ENCODE measurements at regions not wholly inside any gene's neighbourhood (a gene's known extent, or its start where the extent isn't known, plus 50 kb on each side); places are given as distances from the start of the nearest gene placed in this dataset.

DNA sequence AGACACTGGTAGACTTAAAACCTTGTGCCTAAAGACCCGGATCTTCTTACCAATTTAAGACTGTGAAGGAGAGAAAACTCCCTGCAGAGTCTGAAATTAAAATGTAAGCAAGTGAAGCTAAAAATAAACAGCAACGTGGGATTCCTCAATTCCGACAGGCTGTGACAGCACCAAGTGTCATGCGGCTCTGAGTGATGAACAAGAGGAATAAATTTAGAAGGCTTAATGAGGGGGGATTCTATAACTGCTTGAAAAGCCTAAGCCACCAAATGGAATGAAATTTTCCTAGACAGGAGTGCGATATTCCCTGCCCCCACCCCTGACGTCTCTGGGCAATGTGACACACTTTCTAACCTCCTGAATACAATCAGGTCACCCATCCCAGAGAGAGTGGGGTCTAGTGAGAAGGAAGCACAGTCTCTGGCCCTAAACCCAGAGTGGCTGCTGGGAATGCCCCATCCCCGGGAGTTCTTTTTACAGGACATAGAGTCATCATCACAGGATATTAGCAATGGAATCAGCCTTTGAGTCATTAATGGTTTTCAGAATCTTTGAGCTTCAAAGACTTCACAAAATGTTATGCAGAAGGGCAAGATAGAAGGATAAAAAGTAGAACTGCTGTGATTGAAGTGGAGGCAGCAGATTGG is 114.3 kb downstream of the EDEM1 start:
- no peaks in the 10 kb centered on the region for H3K36me3 ChIP-seq (ENCODE audit: control insufficient read depth in 5 of 5, insufficient read depth in 5 of 5, low read length in 5 of 5)
- H3K9me3 ChIP-seq (ENCODE audit: control insufficient read depth in 5 of 5, low read length in 5 of 5), result peaks cover 0 to 3% (median 0%) of the 10 kb centered on the region in 5 donors
- no peak overlapping the region for H3K9ac ChIP-seq (ENCODE audit: low read length in 5 of 5)
- H3K4me1 ChIP-seq (ENCODE audit: control insufficient read depth in 5 of 5, insufficient read depth in 5 of 5, low read length in 5 of 5), result peaks cover 0 to 11% (median 6%) of the 10 kb centered on the region in 5 donors
- no peak overlapping the region for H3K4me3 ChIP-seq (ENCODE audit: low read depth in 1 of 5, low read length in 5 of 5)
- no peaks in the 10 kb centered on the region for H3K27me3 ChIP-seq (ENCODE audit: control insufficient read depth in 5 of 5, insufficient read depth in 4 of 5, low read length in 5 of 5)
- H3K27ac ChIP-seq (ENCODE audit: low read depth, low read length), result no peak overlapping the region

GRCh38 chr3:5302661-5303060 is 115.2 kb downstream of the EDEM1 start:
- Histone ChIP-seq H3K27me3 (ENCODE audit: control insufficient read depth in 5 of 5, insufficient read depth in 4 of 5, low read length in 5 of 5) (no peaks in the 10 kb centered on the region), H3K36me3 (ENCODE audit: control insufficient read depth in 5 of 5, insufficient read depth in 5 of 5, low read length in 5 of 5) (no peaks in the 10 kb centered on the region), H3K27ac (ENCODE audit: low read depth, low read length) (no peak overlapping the region), H3K4me3 (ENCODE audit: low read depth in 1 of 5, low read length in 5 of 5) (no peak overlapping the region), H3K4me1 (ENCODE audit: control insufficient read depth in 5 of 5, insufficient read depth in 5 of 5, low read length in 5 of 5) (peaks cover 0 to 11% (median 6%) of the 10 kb centered on the region in 5 donors), H3K9ac (ENCODE audit: low read length in 5 of 5) (no peak overlapping the region), H3K9me3 (ENCODE audit: control insufficient read depth in 5 of 5, low read length in 5 of 5) (peaks cover 0 to 3% (median 0%) of the 10 kb centered on the region in 5 donors)

DNA sequence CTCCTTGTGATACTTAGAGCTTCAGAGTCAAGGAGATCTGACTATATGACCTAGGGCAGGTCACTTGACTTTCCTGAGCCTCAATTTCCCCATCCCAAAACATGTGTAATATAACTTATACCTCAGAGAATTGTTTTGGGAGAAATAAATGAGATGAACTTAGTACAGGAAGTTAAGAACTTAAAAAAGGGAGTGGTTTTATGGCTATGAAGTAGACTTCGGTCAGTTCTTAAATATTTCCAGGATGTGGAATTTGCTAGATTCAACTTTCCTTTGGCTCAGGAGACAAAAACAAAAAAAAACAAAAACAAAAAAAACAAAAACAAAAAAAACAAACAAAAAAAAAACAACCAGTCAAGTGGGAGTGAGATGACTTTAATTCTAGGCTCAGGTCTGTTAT is 116.7 kb downstream of the EDEM1 start:
- H3K36me3 ChIP-seq (ENCODE audit: control insufficient read depth in 5 of 5, insufficient read depth in 5 of 5, low read length in 5 of 5), result no peaks in the 10 kb centered on the region
- no peak overlapping the region for H3K27ac ChIP-seq (ENCODE audit: low read depth, low read length)
- H3K27me3 ChIP-seq (ENCODE audit: control insufficient read depth in 5 of 5, insufficient read depth in 4 of 5, low read length in 5 of 5), result no peaks in the 10 kb centered on the region

GRCh38 chr3:5304789-5305683 is 117.5 kb downstream of the EDEM1 start:
- Histone ChIP-seq H3K4me3 (ENCODE audit: low read depth in 1 of 5, low read length in 5 of 5) (no peak overlapping the region), H3K27me3 (ENCODE audit: control insufficient read depth in 5 of 5, insufficient read depth in 4 of 5, low read length in 5 of 5) (no peaks in the 10 kb centered on the region), H3K9ac (ENCODE audit: low read length in 5 of 5) (no peak overlapping the region), H3K4me1 (ENCODE audit: control insufficient read depth in 5 of 5, insufficient read depth in 5 of 5, low read length in 5 of 5) (peaks cover 0 to 11% (median 6%) of the 10 kb centered on the region in 5 donors), H3K36me3 (ENCODE audit: control insufficient read depth in 5 of 5, insufficient read depth in 5 of 5, low read length in 5 of 5) (no peaks in the 10 kb centered on the region), H3K27ac (ENCODE audit: low read depth, low read length) (no peak overlapping the region), H3K9me3 (ENCODE audit: control insufficient read depth in 5 of 5, low read length in 5 of 5) (peaks cover 0 to 3% (median 0%) of the 10 kb centered on the region in 5 donors)

More for the DNA sequence above, 116.7 kb downstream of the EDEM1 start:
- Histone ChIP-seq H3K9ac (ENCODE audit: low read length in 5 of 5) (no peak overlapping the region), H3K9me3 (ENCODE audit: control insufficient read depth in 5 of 5, low read length in 5 of 5) (peaks cover 0 to 3% (median 0%) of the 10 kb centered on the region in 5 donors), H3K4me3 (ENCODE audit: low read depth in 1 of 5, low read length in 5 of 5) (no peak overlapping the region), H3K4me1 (ENCODE audit: control insufficient read depth in 5 of 5, insufficient read depth in 5 of 5, low read length in 5 of 5) (peaks cover 0 to 11% (median 6%) of the 10 kb centered on the region in 5 donors)

DNA sequence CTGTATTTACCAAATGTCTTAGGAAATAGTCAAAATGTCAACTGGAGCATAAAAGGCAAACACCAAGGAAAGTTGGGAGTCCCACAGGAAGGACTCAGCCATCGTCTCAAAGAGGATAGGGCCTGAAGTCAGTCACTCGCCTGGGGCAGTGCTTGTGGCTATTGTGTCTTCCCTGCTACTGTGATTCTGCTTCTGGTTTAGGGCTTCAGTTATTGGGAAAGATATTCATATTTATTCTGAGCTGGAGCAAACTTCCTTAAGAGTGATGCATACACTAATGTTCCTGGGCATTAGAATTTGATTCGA is 118.1 kb downstream of the EDEM1 start:
- Histone ChIP-seq H3K4me1 (ENCODE audit: control insufficient read depth in 5 of 5, insufficient read depth in 5 of 5, low read length in 5 of 5) (peaks cover 0 to 11% (median 6%) of the 10 kb centered on the region in 5 donors), H3K9ac (ENCODE audit: low read length in 5 of 5) (no peak overlapping the region), H3K4me3 (ENCODE audit: low read depth in 1 of 5, low read length in 5 of 5) (no peak overlapping the region), H3K27ac (ENCODE audit: low read depth, low read length) (no peak overlapping the region), H3K27me3 (ENCODE audit: control insufficient read depth in 5 of 5, insufficient read depth in 4 of 5, low read length in 5 of 5) (no peaks in the 10 kb centered on the region), H3K36me3 (ENCODE audit: control insufficient read depth in 5 of 5, insufficient read depth in 5 of 5, low read length in 5 of 5) (no peaks in the 10 kb centered on the region), H3K9me3 (ENCODE audit: control insufficient read depth in 5 of 5, low read length in 5 of 5) (peaks cover 0 to 3% (median 0%) of the 10 kb centered on the region in 5 donors)

GRCh38 chr3:5309171-5309570 is 121.7 kb downstream of the EDEM1 start:
- Histone ChIP-seq H3K27ac (ENCODE audit: low read depth, low read length) (no peak overlapping the region), H3K36me3 (ENCODE audit: control insufficient read depth in 5 of 5, insufficient read depth in 5 of 5, low read length in 5 of 5) (no peaks in the 10 kb centered on the region), H3K4me1 (ENCODE audit: control insufficient read depth in 5 of 5, insufficient read depth in 5 of 5, low read length in 5 of 5) (peaks cover 0 to 11% (median 6%) of the 10 kb centered on the region in 5 donors), H3K9me3 (ENCODE audit: control insufficient read depth in 5 of 5, low read length in 5 of 5) (peaks cover 0 to 3% (median 0%) of the 10 kb centered on the region in 5 donors), H3K9ac (ENCODE audit: low read length in 5 of 5) (no peak overlapping the region), H3K4me3 (ENCODE audit: low read depth in 1 of 5, low read length in 5 of 5) (no peak overlapping the region), H3K27me3 (ENCODE audit: control insufficient read depth in 5 of 5, insufficient read depth in 4 of 5, low read length in 5 of 5) (no peaks in the 10 kb centered on the region)

- peaks cover 0 to 11% (median 6%) of the 10 kb centered on the region in 5 donors for H3K4me1 ChIP-seq (ENCODE audit: control insufficient read depth in 5 of 5, insufficient read depth in 5 of 5, low read length in 5 of 5)
- no peak overlapping the region for H3K4me3 ChIP-seq (ENCODE audit: low read depth in 1 of 5, low read length in 5 of 5)
- no peak overlapping the region for H3K27ac ChIP-seq (ENCODE audit: low read depth, low read length)
- H3K9ac ChIP-seq (ENCODE audit: low read length in 5 of 5), result no peak overlapping the region
- H3K36me3 ChIP-seq (ENCODE audit: control insufficient read depth in 5 of 5, insufficient read depth in 5 of 5, low read length in 5 of 5), result no peaks in the 10 kb centered on the region
- H3K27me3 ChIP-seq (ENCODE audit: control insufficient read depth in 5 of 5, insufficient read depth in 4 of 5, low read length in 5 of 5), result no peaks in the 10 kb centered on the region
- H3K9me3 ChIP-seq (ENCODE audit: control insufficient read depth in 5 of 5, low read length in 5 of 5), result peaks cover 0 to 2% (median 0%) of the 10 kb centered on the region in 5 donors
Observed at GRCh38 chr3:5309602-5310001, 122.1 kb downstream of the EDEM1 start.

GRCh38 chr3:5310509-5310908 is 123.0 kb downstream of the EDEM1 start:
- H3K4me1 ChIP-seq (ENCODE audit: control insufficient read depth in 5 of 5, insufficient read depth in 5 of 5, low read length in 5 of 5), result peaks cover 0 to 3% (median 2%) of the 10 kb centered on the region in 5 donors
- no peak overlapping the region for H3K4me3 ChIP-seq (ENCODE audit: low read depth in 1 of 5, low read length in 5 of 5)

GRCh38 chr3:5312290-5312689 is 124.8 kb downstream of the EDEM1 start:
- H3K27me3 ChIP-seq (ENCODE audit: control insufficient read depth in 5 of 5, insufficient read depth in 4 of 5, low read length in 5 of 5), result no peaks in the 10 kb centered on the region
- no peak overlapping the region for H3K4me3 ChIP-seq (ENCODE audit: low read depth in 1 of 5, low read length in 5 of 5)
- H3K4me1 ChIP-seq (ENCODE audit: control insufficient read depth in 5 of 5, insufficient read depth in 5 of 5, low read length in 5 of 5), result no peaks in the 10 kb centered on the region
- H3K9me3 ChIP-seq (ENCODE audit: control insufficient read depth in 5 of 5, low read length in 5 of 5), result no peaks in the 10 kb centered on the region
- no peak overlapping the region for H3K27ac ChIP-seq (ENCODE audit: low read depth, low read length)
- no peaks in the 10 kb centered on the region for H3K36me3 ChIP-seq (ENCODE audit: control insufficient read depth in 5 of 5, insufficient read depth in 5 of 5, low read length in 5 of 5)
- H3K9ac ChIP-seq (ENCODE audit: low read length in 5 of 5), result no peak overlapping the region

More at GRCh38 chr3:5310509-5310908, 123.0 kb downstream of the EDEM1 start:
- Histone ChIP-seq H3K27me3 (ENCODE audit: control insufficient read depth in 5 of 5, insufficient read depth in 4 of 5, low read length in 5 of 5) (no peaks in the 10 kb centered on the region), H3K9ac (ENCODE audit: low read length in 5 of 5) (no peak overlapping the region), H3K36me3 (ENCODE audit: control insufficient read depth in 5 of 5, insufficient read depth in 5 of 5, low read length in 5 of 5) (no peaks in the 10 kb centered on the region), H3K27ac (ENCODE audit: low read depth, low read length) (no peak overlapping the region), H3K9me3 (ENCODE audit: control insufficient read depth in 5 of 5, low read length in 5 of 5) (no peaks in the 10 kb centered on the region)

GRCh38 chr3:5314897-5315296 is 127.4 kb downstream of the EDEM1 start:
- H3K36me3 ChIP-seq (ENCODE audit: control insufficient read depth in 5 of 5, insufficient read depth in 5 of 5, low read length in 5 of 5), result no peaks in the 10 kb centered on the region
- H3K27ac ChIP-seq (ENCODE audit: low read depth, low read length), result no peak overlapping the region
- H3K4me1 ChIP-seq (ENCODE audit: control insufficient read depth in 5 of 5, insufficient read depth in 5 of 5, low read length in 5 of 5), result no peaks in the 10 kb centered on the region
- no peaks in the 10 kb centered on the region for H3K27me3 ChIP-seq (ENCODE audit: control insufficient read depth in 5 of 5, insufficient read depth in 4 of 5, low read length in 5 of 5)
- H3K4me3 ChIP-seq (ENCODE audit: low read depth in 1 of 5, low read length in 5 of 5), result no peak overlapping the region
- H3K9ac ChIP-seq (ENCODE audit: low read length in 5 of 5), result no peak overlapping the region
- H3K9me3 ChIP-seq (ENCODE audit: control insufficient read depth in 5 of 5, low read length in 5 of 5), result no peaks in the 10 kb centered on the region
